NCI-H2029 (cell line): ENCODE measurements at regions not wholly inside any gene's neighbourhood (a gene's known extent, or its start where the extent isn't known, plus 50 kb on each side); places are given as distances from the start of the nearest gene placed in this dataset.
A peak's percentile ranks its signal among the peaks of the same experiment; 100 is the strongest.

Experiments used
- DNase-seq: peaks from one replicate; lab custom pipeline; 2025; lab: John Stamatoyannopoulos, UW

- no peak for DNase-seq
Observed at GRCh38 chr18:51649796-51650195, 452.3 kb upstream of the MEX3C start.

GRCh38 chr18:51651761-51652160 lies 454.3 kb upstream of the MEX3C start:
- no peak for DNase-seq

DNA sequence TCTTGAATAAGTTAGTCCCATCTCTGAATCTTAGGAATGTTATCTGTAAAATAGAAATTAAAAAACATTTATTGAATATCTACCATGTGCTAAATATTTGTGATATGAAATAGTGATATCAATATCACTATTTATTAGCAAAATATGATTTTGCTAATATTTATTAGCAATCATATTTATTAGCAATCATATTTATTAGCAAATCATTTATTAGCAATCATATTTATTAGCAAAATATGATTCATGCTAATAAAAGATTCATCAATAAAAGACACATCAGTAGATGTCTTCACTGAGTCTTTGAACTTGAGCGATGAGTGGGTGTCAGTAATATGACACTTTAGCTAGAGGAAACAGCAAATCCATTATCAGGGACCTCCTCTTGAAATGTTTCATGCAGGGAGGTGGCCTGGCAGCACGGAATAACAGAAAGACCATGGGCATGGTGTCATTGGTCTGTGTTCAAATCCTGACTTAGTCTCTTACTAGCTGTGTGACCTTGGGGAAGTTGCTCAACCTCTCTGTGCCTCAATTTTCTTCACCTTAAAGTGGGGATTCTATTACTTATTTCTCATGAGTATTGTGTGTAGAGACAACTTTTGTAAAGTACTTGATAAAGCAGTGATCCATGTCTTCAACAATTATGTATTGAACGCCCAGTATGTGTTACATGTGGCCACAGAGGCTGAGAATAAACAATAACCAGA lies 456.2 kb upstream of the MEX3C start:
- no peak for DNase-seq

DNA sequence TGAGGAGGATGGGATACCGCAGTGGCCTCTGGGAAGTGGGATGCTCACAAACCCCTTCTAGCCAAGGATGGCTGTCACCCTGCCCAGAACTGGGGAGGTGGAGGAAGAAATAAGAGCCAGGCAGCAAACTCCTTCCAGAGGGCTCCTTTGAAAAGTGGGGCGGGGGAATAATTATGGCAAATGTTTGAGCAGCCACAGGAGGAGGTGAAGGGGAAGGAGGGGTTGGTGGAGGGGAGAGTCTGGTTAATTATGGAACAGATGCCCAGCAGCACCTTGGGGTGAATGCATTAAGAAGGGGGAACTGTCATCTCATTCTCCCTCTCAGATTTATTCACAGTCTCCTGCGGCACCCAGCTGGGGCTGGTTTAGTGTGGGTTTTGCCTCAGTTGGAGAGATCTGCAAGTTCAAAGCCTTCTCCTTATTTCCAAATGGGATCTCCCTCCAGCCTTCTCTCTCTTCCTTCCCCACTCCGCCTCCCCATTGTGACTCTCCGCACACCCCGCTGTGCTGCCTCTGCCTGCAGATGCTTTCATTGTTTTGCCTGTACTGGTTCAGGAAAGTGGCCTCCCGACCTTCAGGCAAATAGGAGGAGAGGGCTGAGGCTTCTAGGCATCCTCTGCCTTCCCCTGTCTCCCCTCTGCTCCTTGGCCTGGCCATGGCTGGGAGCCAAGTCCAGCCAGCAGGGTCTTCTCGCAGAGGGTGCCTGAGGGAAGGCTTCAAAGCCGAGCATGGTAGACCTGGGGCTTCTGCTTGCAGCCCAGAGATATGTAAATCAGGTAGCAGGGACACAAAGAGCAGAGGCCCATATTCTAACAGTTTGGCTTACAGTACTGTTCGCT lies 457.2 kb upstream of the MEX3C start:
- DNase-seq = no peak

- no peak for DNase-seq
Observed at GRCh38 chr18:51655327-51655698, 457.8 kb upstream of the MEX3C start.

DNA sequence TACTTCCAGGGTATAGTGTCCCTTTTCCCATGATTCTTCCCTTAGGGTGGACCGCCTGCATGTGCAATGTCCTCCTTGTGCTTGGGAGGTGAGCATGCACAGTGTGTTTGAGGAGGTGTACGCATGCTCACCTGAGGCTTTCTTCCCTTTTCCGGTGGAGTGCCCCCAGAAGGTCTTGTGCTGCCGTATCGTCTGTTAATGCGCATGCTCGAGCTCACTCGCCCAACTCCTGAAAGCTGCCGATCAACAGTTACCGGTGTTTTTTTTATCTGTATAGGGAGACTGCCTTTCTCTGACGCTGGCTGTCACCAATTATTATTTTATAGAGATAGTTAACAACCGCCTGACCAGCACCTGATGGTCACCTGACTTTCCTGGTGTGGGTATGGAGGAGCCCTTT lies 458.8 kb upstream of the MEX3C start:
- DNase-seq = no peak

DNA sequence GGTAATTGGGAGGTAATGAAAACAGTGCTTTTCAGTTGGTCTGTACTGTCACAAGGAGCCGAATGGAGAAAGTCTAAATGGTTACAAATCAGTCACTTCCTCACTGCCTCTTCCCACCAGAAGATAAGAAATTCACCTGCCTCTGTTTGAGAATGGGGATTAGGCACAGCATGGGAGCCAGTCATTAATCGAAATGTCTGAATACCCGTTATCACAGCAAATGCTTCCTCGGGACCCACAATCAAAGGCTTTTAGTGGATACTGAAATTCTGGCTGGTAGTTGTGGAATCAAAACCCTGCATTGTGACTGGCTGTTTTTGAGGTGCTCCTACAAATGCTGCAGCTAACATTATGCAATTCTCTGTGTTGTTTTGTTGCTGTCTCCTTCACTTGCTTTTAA lies 461.0 kb upstream of the MEX3C start:
- no peak for DNase-seq

DNA sequence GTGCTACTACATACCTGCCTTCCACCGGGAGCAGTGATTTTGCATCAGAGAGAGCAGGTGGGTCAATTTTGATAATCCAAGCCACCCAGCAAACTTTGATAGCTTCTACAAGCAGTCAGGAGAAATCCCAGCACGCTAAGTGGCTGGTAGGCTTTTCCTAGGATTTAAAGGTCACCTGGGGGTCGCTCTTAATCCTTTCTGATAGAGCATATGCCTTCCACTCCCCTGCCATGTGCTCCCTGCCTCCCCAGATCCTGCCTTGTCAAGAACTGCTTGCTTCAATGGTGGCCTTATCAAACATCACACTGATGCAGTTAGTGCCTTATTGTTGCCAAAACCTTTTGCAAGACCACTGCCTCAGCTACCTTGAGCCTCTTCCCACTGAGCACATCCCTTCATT lies 462.3 kb upstream of the MEX3C start:
- DNase-seq = no peak

DNA sequence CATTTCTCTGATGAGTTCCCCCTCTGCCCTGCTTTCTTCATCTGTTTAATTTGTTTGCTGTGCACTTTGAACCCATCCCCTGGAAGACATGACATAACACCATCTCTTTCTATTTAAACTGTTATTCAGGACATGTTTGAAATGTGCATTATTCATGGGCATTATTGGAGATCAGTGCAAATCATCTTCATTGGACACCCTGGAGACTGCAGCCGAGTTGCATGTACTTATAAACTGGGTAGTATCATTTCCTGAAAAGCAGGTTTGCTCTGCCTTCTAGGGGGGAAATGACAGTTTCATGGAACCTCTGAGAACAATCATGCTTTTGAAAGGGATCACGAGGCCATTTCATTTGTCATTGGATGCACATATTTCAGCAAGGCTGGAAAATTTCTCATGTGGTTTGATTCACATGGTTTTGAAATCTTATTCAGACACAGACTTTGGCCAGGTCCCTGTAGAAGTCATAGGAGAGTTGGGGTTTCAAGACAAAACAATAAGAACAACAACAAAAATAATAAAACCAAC lies 462.8 kb upstream of the MEX3C start:
- DNase-seq = no peak

- no peak for DNase-seq
Observed at GRCh38 chr18:51664236-51664635, 466.8 kb upstream of the MEX3C start.

DNA sequence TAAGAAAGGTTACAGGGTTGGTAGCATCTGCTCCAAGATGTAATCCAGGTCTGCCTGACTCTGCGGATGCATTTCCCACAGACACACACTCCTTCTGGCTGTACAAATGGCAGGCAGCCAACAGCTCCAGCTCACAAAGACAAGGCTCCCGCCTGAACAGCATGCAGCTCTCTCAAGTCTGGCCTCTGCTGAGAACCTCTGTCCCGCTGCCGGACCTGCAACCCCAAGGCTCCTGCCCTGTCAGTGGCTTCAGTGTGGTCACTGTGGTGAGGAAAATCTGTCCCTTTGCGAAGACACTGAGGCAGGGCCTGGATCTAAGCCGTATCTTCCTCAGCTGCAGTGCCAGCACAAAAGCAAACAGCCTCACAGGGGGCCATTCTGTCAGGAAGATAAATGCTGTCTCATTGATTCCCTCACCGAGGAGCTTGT lies 469.3 kb upstream of the MEX3C start:
- peak; percentile 2 for DNase-seq

GRCh38 chr18:51668101-51668500 lies 470.6 kb upstream of the MEX3C start:
- no peak for DNase-seq

DNA sequence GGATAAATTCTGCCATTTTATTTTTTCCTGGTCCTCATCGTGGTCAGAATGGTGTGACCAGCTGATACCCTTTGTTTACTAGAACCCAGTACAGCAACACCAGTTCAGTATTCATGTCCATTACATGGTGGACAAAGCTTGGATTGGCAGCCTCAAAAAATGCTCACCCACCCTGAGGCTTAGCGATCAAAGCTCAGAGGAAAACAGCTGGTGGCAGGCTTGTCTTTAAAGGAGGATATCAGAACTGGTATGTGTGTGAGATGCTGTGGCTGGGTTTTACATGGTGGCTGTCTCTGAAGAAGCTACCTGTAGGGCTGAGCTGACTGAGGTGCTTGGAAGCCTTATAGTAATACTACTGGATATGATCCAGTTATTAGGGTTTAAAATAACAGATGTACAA lies 471.1 kb upstream of the MEX3C start:
- no peak for DNase-seq

GRCh38 chr18:51686590-51686989 lies 489.1 kb upstream of the MEX3C start:
- DNase-seq = no peak

- DNase-seq = no peak
Observed at GRCh38 chr18:51687845-51688585, 490.5 kb upstream of the MEX3C start.

- no peak for DNase-seq
Observed at GRCh38 chr18:51692612-51693011, 495.1 kb upstream of the MEX3C start.

GRCh38 chr18:51711298-51711889 lies 513.9 kb upstream of the MEX3C start:
- DNase-seq = no peak

GRCh38 chr18:51712821-51713220 lies 515.3 kb upstream of the MEX3C start:
- no peak for DNase-seq

DNA sequence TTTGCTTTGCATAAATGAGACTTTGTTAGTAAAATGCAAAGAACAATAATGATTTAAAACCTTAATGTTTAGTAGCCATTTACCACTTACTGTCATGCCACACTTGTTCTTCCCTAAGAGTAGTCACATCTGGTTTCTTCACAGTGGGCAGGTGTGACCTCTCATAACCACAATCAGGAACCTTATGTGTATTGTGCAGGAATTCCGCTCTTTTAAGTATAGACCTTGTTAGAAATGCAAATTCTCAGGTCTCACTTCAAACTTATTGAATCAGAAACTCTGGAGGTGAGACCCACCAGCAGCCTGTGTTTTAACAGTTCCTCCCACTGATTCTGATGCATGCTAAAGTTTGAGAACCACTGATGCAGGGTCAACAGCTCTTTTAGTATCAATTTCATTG lies 518.8 kb upstream of the MEX3C start:
- no peak for DNase-seq

GRCh38 chr18:51721388-51721787 lies 523.9 kb upstream of the MEX3C start:
- DNase-seq = no peak

- no peak for DNase-seq
Observed at GRCh38 chr18:51721996-51722395, 524.5 kb upstream of the MEX3C start.
